NB4 (cell line): ENCODE measurements at regions not wholly inside any gene's neighbourhood (a gene's known extent, or its start where the extent isn't known, plus 50 kb on each side); places are given as distances from the start of the nearest gene placed in this dataset.

Source experiments
- DNase-seq: peaks from one replicate; pipeline ENCODE4 v3.0.0; 2010; ENCODE audit warnings: low read depth
- H3K4me3 ChIP-seq: one replicate; pipeline ENCODE4 v1.5.1; 2011; ENCODE audit warnings: mild to moderate bottlenecking, low read depth, low read length, moderate library complexity
- MYC ChIP-seq: IDR thresholded peaks from 2 replicates; pipeline ENCODE4 v1.6.1; 2011; ENCODE audit warnings: low read depth, low read length
- POLR2A ChIP-seq: IDR thresholded peaks from 2 replicates; pipeline ENCODE4 v1.6.1; 2011; ENCODE audit warnings: mild to moderate bottlenecking; ENCODE audit not compliant: insufficient read length; ENCODE audit errors: extremely low read depth
- TF ChIP-seq, protein P1 (sequence below): IDR thresholded peaks from 2 replicates; pipeline ENCODE4 v1.6.1; 2011; ENCODE audit warnings: low read depth, low read length
- TF ChIP-seq, protein P2 (sequence below): IDR thresholded peaks from one replicate; pipeline ENCODE4 v1.5.1; 2012; ENCODE audit warnings: low read depth, low read length

- TF ChIP-seq, protein P1, sequence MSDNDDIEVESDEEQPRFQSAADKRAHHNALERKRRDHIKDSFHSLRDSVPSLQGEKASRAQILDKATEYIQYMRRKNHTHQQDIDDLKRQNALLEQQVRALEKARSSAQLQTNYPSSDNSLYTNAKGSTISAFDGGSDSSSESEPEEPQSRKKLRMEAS = no peak
- TF ChIP-seq, protein P2, sequence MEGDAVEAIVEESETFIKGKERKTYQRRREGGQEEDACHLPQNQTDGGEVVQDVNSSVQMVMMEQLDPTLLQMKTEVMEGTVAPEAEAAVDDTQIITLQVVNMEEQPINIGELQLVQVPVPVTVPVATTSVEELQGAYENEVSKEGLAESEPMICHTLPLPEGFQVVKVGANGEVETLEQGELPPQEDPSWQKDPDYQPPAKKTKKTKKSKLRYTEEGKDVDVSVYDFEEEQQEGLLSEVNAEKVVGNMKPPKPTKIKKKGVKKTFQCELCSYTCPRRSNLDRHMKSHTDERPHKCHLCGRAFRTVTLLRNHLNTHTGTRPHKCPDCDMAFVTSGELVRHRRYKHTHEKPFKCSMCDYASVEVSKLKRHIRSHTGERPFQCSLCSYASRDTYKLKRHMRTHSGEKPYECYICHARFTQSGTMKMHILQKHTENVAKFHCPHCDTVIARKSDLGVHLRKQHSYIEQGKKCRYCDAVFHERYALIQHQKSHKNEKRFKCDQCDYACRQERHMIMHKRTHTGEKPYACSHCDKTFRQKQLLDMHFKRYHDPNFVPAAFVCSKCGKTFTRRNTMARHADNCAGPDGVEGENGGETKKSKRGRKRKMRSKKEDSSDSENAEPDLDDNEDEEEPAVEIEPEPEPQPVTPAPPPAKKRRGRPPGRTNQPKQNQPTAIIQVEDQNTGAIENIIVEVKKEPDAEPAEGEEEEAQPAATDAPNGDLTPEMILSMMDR = no peak
- no peak for TF ChIP-seq MYC
- TF ChIP-seq POLR2A = no peak
- DNase-seq = no peak
Observed at GRCh38 chr6:169395080-169395805, 141.6 kb upstream of the THBS2 start.

DNA sequence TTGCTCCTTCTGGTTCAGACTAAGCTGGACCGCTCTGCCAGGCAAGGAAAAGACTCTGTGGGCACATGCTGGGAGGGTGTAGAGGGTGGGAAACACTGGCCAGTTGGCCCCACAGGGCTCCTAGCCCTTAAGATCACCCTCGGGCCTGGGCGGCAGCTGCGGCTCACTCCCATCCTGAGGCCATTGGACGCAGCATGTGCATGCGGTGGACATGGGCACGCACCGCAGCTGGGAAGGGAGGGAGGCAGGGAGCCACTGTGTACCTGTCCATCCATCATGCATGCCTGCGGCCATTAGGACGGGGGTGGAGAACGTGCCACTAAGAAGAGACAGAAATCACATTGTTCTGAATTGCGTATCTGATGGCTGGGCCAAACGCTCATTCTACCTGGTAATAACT is 140.1 kb upstream of the THBS2 start:
- no peak for DNase-seq
- TF ChIP-seq, protein P1 = no peak
- no peak for TF ChIP-seq POLR2A
- TF ChIP-seq, protein P2 = no peak
- no peak for TF ChIP-seq MYC
- H3K4me3 ChIP-seq = no peak overlapping the region

More at GRCh38 chr6:169395080-169395805, 141.6 kb upstream of the THBS2 start:
- no peak overlapping the region for H3K4me3 ChIP-seq

GRCh38 chr6:169391473-169392071 is 137.9 kb upstream of the THBS2 start:
- TF ChIP-seq POLR2A (no peak), MYC (no peak)
- TF ChIP-seq, protein P2 = no peak
- TF ChIP-seq, protein P1 = no peak
- H3K4me3 ChIP-seq = no peak overlapping the region
- DNase-seq = no peak

GRCh38 chr6:169388395-169389166 is 134.9 kb upstream of the THBS2 start:
- TF ChIP-seq, protein P1 = no peak
- TF ChIP-seq POLR2A (no peak), MYC (no peak)
- TF ChIP-seq, protein P2 = no peak
- H3K4me3 ChIP-seq = no peak overlapping the region
- no peak for DNase-seq

GRCh38 chr6:169387809-169388383 is 134.2 kb upstream of the THBS2 start:
- no peak overlapping the region for H3K4me3 ChIP-seq
- DNase-seq = no peak
- TF ChIP-seq MYC (no peak), POLR2A (no peak)
- TF ChIP-seq, protein P1 = no peak
- TF ChIP-seq, protein P2 = no peak
